Large intestine (tissue), 3 donors: ENCODE measurements at regions not wholly inside any gene's neighbourhood (a gene's known extent, or its start where the extent isn't known, plus 50 kb on each side); places are given as distances from the start of the nearest gene placed in this dataset.

ENCODE experiments used
- DNase-seq, 2 donors: peaks; one replicate each; pipeline versions ENCODE4 v3.0.0 to v3.0.0-alpha.2; 2013
- H3K27ac ChIP-seq: one replicate; pipeline ENCODE4 v1.5.1; 2013; ENCODE audit warnings: low read length
- H3K27me3 ChIP-seq: 2 replicates; pipeline ENCODE4 v1.6.1; 2013; ENCODE audit warnings: low read length; ENCODE audit not compliant: control insufficient read depth, insufficient read depth
- H3K36me3 ChIP-seq: 2 replicates; pipeline ENCODE4 v1.6.1; 2013; ENCODE audit warnings: low read length; ENCODE audit not compliant: control insufficient read depth, insufficient read depth
- H3K4me1 ChIP-seq: one replicate; pipeline ENCODE4 v1.6.1; 2013; ENCODE audit warnings: low read length; ENCODE audit not compliant: control insufficient read depth, insufficient read depth
- H3K4me3 ChIP-seq: one replicate; pipeline ENCODE4 v1.5.1; 2013; ENCODE audit warnings: low read length
- H3K9me3 ChIP-seq: one replicate; pipeline ENCODE4 v1.6.1; 2013; ENCODE audit warnings: mild to moderate bottlenecking, low read depth, low read length, moderate library complexity; ENCODE audit not compliant: control insufficient read depth
- WGBS: methylation state at CpG from one replicate; pipeline ENCODE4 v1.1.5; 2013; ENCODE audit warnings: low lambda C conversion rate; ENCODE audit not compliant: insufficient coverage; 5-methylcytosine and 5-hydroxymethylcytosine counted together

DNA sequence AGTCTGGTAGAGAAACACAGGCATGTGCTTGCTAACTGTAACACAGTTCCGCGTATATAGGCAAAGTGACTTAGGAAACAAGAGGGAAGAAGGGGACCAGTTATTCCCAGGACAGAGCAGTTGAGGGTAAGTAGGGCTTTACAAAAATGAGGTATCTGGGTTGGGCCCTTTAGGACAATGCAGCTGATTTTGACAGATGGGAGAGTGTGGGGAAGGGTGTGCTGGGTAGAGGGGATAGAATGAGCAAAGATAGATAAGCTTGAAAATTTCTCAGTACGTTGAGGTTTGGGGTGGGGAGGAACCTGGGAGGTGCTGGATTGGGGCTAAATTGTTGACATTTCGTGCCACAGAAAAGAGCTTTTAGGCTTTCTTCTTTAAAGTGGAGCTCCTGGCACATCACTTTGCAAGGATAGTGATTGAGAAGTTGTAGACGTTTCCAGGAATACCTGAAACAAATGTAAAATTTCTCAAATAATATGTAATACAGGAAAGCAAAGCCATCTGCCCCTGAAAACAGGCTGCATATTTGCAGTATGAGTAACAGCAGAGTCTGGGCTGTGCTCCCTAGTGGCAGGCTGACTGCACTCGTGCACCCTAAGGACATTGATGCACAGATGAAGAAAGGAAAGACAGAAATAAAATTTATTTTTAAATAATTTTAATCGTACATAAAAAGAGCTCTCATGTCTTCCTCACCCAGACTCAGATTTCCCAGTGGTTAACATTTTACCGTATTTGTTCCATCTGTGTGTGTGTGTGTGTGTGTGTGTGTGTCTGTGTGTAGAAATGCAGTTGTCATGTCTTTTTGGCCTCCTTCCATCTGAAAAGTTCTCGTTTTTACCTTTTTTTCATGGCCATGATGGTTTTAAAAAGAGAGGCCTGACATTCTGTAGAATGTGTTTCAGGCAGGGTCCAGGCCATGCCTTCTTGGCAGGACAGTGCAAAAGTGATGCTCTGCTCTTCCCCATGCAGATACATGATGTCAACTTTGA lies 144.9 kb upstream of the DMRT1 start:
- Histone ChIP-seq H3K9me3 (no peaks in the 10 kb centered on the region), H3K4me1 (peaks cover 32% of the 10 kb centered on the region), H3K36me3 (no peaks in the 10 kb centered on the region), H3K27ac (no peak overlapping the region), H3K27me3 (no peaks in the 10 kb centered on the region), H3K4me3 (no peak overlapping the region)
- WGBS: 100% methylated on average over 1 of the region's 9 CpGs
- no peak for DNase-seq

DNA sequence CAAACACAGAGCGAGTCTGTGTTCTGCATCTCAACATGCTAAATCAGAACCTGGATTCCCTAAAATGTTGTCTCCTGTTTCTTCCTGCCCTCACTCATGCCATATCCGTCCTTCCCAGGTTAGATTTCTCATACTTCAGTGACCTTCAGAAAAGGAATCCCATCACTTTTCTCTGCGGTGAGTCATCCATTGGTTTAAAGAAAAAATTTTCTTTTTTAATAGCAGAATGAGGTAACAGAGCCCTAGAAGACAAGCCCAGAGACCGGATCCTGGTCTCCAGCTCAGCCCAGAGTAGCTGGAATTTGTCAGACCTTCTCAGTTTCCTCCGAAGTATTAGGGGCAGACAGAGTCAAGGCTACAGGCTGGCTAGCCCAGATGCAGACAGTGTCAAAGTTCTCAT lies 143.2 kb upstream of the DMRT1 start:
- WGBS: 100% methylated on average over 1 of the region's 5 CpGs
- Histone ChIP-seq H3K36me3 (no peaks in the 10 kb centered on the region), H3K27me3 (no peaks in the 10 kb centered on the region), H3K9me3 (no peaks in the 10 kb centered on the region), H3K4me1 (peaks cover 25% of the 10 kb centered on the region), H3K4me3 (no peak overlapping the region), H3K27ac (no peak overlapping the region)
- no peak for DNase-seq

DNA sequence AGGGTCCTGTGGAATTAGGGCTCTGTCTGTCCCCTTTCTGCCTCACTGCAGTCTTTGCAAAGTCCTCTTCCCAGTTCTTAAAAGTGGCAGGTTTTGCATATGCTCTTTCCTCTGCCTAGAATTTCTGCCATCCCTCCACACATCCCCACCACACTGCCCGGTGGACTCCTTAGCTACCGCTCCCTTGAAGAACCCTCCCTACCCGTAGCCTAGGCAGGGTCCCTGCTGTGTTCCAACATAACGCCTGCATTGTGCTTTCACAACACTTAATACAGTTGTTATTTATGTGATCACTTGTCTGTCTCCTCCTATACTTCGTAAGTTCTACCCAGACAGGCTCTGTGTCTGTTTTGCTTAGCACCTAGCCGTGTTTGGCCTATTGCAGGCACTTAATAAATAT lies 142.5 kb upstream of the DMRT1 start:
- Histone ChIP-seq H3K36me3 (no peaks in the 10 kb centered on the region), H3K27me3 (no peaks in the 10 kb centered on the region), H3K4me3 (no peak overlapping the region), H3K27ac (no peak overlapping the region), H3K9me3 (no peaks in the 10 kb centered on the region), H3K4me1 (peaks cover 21% of the 10 kb centered on the region)
- no peak for DNase-seq
- 40% methylated on average over 1 of the region's 6 CpGs for WGBS

DNA sequence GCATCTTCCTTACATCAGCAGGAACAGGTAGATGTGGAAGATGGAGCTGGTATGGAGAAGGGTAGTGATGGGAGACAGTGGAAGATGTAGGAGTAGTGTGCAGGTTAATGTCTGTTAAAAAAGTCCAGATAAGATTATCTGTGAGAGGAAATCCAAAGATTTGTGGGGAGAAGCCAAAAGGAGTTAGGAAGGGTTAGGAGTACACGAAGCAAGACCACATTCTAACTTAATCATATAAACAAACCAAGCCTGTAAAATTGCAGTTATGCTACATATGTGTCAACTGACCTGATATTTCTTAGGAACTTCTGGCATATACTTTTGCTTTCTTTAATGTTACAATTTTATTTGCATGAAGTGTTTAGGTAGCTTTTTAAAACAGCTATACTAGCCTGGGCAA lies 142.1 kb upstream of the DMRT1 start:
- DNase-seq: no peak
- Histone ChIP-seq H3K36me3 (no peaks in the 10 kb centered on the region), H3K9me3 (no peaks in the 10 kb centered on the region), H3K4me1 (peaks cover 16% of the 10 kb centered on the region), H3K4me3 (no peak overlapping the region), H3K27ac (no peak overlapping the region), H3K27me3 (no peaks in the 10 kb centered on the region)
- WGBS: no CpG with 5 or more reads among the region's 1 CpG

DNA sequence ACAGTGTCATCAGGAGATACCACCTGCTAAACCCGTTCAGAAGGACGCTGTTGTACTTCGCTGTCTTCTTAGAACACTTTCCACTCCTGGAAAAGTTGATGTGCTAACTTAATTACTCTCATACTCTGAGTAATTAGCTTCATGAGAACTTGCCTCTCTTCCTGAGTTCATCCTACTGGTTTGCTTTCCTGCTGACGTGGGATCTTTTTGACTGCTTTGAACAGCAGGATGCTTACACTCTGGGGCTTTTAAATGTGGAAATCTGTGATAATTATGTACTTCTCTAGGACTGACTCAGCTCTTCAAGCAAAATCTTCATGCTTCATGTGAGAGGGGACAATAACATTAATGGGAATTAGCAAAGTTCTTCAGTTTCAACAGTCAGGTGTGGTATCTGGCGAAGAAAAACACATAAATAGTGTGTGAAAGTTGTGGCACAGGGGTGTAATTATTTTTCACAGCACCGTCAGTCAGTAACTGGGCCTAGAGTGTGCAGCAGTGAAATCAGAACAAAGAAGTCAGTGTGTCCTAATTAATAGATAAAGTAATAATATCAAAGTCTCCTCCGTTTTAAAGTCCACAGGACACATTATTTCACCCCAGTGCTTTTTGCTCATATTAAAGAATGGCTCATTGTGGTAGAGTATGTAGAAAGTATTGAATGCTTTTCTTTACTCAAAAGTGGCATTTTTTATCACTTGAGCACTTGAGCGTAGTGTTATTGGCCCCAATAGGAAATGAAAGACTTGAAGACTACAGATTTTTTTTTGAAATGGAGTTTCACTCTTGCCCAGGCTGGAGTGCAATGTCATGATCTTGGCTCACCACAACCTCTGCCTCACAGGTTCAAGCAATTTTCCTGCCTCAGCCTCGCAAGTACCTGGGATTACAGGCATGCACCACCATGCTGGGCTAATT lies 140.9 kb upstream of the DMRT1 start:
- Histone ChIP-seq H3K4me3 (no peak overlapping the region), H3K9me3 (no peaks in the 10 kb centered on the region), H3K36me3 (no peaks in the 10 kb centered on the region), H3K4me1 (peaks cover 13% of the 10 kb centered on the region), H3K27me3 (no peaks in the 10 kb centered on the region), H3K27ac (peak overlapping the region; percentile 1)
- DNase-seq: peak in 1 of 2 donors; percentile 38
- 86% methylated on average over 1 of the region's 9 CpGs for WGBS

DNA sequence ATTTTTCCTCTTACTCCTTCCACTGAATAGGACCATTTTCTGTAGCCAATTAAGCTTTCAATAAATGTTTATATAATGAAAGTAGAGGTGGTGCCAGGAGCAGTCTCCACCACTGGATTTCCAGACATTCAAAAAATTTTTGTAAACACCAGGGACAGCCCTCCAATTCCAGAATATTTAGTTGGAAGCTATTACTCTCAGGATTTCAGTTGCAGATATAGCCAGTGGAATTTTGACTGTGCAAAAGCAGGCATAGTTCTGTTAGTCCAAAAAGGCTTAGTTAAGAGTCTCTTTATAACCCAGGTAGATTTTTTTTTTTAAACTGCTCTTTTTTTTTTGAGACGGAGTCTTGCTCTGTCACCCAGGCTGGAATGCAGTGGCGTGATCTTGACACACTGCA lies 138.1 kb upstream of the DMRT1 start:
- Histone ChIP-seq H3K9me3 (no peaks in the 10 kb centered on the region), H3K4me3 (no peak overlapping the region), H3K27ac (no peak overlapping the region), H3K4me1 (peaks cover 13% of the 10 kb centered on the region), H3K36me3 (no peaks in the 10 kb centered on the region), H3K27me3 (no peaks in the 10 kb centered on the region)
- no peak for DNase-seq
- no CpG with 5 or more reads among the region's 2 CpGs for WGBS

DNA sequence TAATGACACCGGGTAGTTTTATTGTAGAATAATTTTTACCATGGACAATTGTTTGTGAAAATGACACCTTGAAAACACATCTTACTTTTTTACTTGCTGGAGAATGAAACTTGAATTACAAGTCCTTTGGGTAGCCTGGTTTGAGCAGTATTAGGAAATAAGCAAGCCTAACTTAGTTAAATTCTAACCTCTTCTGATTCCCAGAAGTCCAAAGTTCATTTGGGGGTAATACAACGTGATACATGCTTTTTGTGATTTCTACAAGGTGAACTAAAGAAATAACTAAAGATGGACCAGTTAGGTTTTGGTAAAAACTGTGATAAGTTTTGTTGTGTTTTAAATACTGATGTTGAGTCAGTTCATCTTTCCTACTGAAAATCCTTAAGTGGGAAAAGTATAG lies 135.4 kb upstream of the DMRT1 start:
- Histone ChIP-seq H3K4me1 (peaks cover 11% of the 10 kb centered on the region), H3K36me3 (peaks cover 5% of the 10 kb centered on the region), H3K9me3 (no peaks in the 10 kb centered on the region), H3K4me3 (peak overlapping the region; percentile 44), H3K27ac (peak overlapping the region; percentile 74), H3K27me3 (no peaks in the 10 kb centered on the region)
- 14% methylated on average over 1 of the region's 2 CpGs for WGBS
- peak; percentile 50 to 78 for DNase-seq

DNA sequence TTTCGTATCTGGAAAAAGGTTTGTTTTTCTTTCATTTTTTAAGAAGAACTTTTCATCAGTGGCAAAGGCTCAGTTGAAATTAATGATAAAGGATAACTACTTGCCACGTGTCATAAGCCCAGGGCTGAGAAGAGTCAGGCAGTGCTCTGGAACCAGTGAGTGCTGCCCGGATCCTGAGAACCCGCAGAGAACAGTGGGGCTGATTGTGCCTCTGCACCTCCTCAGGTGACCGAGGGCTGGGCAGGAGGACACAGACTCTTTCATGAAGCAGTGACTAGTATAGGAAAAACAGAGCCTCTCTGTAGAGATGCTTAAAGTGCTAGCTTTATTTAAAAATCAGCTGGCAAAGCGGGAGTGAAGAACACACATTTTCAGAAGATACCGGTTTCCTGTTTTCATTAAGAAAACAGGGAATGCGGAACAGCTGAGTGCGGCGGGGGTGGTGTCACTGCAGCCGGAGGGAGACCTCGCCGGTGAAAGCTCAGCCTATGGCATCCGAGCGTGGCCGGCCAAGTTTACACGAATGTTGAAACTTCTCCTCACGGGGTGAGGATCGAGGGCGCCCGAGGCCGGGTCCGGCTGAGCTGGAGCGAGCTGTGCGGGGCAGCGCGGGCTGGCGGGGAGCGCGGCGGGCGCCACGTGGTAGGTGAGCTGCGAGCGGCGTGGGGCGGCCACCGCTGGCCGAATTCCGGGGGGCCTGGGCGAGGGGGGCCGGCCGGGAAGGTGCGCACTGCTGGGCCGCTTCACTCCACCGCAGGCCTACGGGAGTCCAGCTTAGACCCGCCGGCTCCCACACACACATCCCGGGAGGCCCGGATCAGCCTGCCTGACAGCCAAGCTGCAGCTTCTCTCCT lies 134.7 kb upstream of the DMRT1 start:
- H3K4me1 ChIP-seq: peaks cover 11% of the 10 kb centered on the region
- peak; percentile 33 to 74 for DNase-seq
- H3K4me3 ChIP-seq: peak overlapping the region; percentile 44
- peak overlapping the region; percentile 74 for H3K27ac ChIP-seq
- no peaks in the 10 kb centered on the region for H3K9me3 ChIP-seq
- WGBS: 0% methylated on average over 1 of the region's 51 CpGs
- H3K27me3 ChIP-seq: no peaks in the 10 kb centered on the region
- H3K36me3 ChIP-seq: peaks cover 13% of the 10 kb centered on the region

DNA sequence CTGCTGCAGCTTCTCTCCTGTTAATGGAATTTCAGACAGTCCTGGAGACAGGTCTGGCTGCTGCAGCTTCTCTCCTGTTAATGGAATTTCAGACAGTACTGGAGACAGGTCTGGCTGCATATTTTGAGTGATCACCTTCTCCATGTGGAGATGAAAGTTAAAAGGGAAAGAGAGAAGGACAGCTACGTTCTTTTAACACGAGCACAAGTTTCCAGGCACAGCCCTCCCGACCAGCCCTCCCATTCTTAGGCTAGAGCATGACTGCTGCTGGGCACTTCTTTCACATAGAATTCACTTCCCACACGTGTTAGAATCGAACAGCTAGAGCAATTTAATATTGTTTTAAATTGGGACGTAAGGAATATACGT lies 133.3 kb upstream of the DMRT1 start:
- no peaks in the 10 kb centered on the region for H3K27me3 ChIP-seq
- H3K4me3 ChIP-seq: peak overlapping the region; percentile 41
- peaks cover 11% of the 10 kb centered on the region for H3K4me1 ChIP-seq
- no peak for DNase-seq
- WGBS: 60% methylated on average over 1 of the region's 7 CpGs
- peaks cover 26% of the 10 kb centered on the region for H3K36me3 ChIP-seq
- H3K27ac ChIP-seq: peak overlapping the region; percentile 78
- H3K9me3 ChIP-seq: no peaks in the 10 kb centered on the region
